ENCODE measurements at regions not wholly inside any gene's neighbourhood (a gene's known extent, or its start where the extent isn't known, plus 50 kb on each side); places are given as distances from the start of the nearest gene placed in this dataset.

DNA sequence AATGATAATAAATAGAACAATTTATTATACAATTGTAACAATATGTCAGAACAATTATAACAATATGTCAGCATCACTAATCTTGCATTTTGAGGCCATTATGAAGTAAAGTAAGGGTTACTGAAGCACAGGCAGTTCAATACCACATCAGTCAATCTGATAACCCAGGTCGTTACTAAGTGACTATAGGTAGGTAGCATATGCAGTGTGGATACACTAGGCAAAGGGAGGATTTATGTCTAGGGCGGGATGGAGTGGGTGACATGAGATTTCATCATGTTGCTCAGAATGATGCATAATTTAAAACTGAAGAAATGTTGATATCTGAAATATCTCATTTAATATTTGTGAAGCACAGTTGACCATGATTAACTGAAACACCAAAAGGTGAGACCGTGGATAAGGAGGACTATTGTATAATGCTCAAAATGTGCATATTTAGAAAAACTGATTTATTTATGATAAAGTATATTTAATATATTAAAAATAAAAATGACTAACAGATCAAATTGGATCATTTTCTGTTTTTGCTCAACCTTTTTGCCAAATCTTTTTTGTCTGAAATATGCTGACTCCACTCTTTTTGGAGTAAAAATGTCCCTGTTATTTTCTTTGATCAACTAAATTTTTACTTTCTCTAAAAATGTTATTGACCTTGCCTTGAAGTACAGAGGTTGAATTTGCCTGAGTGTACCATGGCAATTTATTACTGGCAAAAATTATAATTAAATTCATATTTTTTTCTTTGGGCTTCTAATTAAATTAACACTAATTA is 1189.4 kb upstream of the USP15 start:
- TF ChIP-seq LEF1 (IDR thresholded peaks at IDR 0.05; ENCODE audit: borderline replicate concordance), result no peak
- no peak for TF ChIP-seq ELF4 (IDR thresholded peaks at IDR 0.05)
- TF ChIP-seq L3MBTL2 (conservative IDR thresholded peaks at IDR 0.05), result no peak
- TF ChIP-seq FOXM1 (IDR thresholded peaks at IDR 0.05; ENCODE audit: borderline replicate concordance), result no peak
- TF ChIP-seq BHLHE40 (IDR thresholded peaks at IDR 0.05; ENCODE audit: borderline replicate concordance), result no peak
- TF ChIP-seq, protein P1, sequence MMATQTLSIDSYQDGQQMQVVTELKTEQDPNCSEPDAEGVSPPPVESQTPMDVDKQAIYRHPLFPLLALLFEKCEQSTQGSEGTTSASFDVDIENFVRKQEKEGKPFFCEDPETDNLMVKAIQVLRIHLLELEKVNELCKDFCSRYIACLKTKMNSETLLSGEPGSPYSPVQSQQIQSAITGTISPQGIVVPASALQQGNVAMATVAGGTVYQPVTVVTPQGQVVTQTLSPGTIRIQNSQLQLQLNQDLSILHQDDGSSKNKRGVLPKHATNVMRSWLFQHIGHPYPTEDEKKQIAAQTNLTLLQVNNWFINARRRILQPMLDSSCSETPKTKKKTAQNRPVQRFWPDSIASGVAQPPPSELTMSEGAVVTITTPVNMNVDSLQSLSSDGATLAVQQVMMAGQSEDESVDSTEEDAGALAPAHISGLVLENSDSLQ (IDR thresholded peaks at IDR 0.05), result no peak
- no peak for TF ChIP-seq NFRKB (IDR thresholded peaks at IDR 0.05)
- TF ChIP-seq ARNT (IDR thresholded peaks at IDR 0.05), result no peak
- TF ChIP-seq FOXA1 (IDR thresholded peaks at IDR 0.05), result no peak
- TF ChIP-seq SP1 (IDR thresholded peaks at IDR 0.05), result no peak
- TF ChIP-seq SUZ12 (IDR thresholded peaks at IDR 0.05), result no peak
- TF ChIP-seq HDGF (IDR thresholded peaks at IDR 0.05; ENCODE audit: borderline replicate concordance), result no peak

Data from HEK293T (cell line).